ENCODE measurements at regions not wholly inside any gene's neighbourhood (a gene's known extent, or its start where the extent isn't known, plus 50 kb on each side); places are given as distances from the start of the nearest gene placed in this dataset.
"Not testable (repeated sequence)": the region's sequence is repeated elsewhere in the genome, so short reads cannot be mapped to it uniquely, and the experiment has no call there.

- intact Hi-C loops (cut with DNase I) = no loop called here
- no peak for TF ChIP-seq POLR2A (IDR thresholded peaks at IDR 0.05)
- no peak for TF ChIP-seq EP300 (IDR thresholded peaks at IDR 0.05)
- TF ChIP-seq CTCF (IDR thresholded peaks at IDR 0.05) = no peak
Observed at GRCh38 chr10:65183236-65183635, 1662.0 kb downstream of the REEP3 start.

GRCh38 chr10:65186668-65187067 is 1665.5 kb downstream of the REEP3 start:
- H3K27ac ChIP-seq; H3K4me1 ChIP-seq (ENCODE audit: insufficient read depth); H3K4me3 ChIP-seq; H3K36me3 ChIP-seq; H3K27me3 ChIP-seq; H3K9me3 ChIP-seq; DNase-seq; intact Hi-C loops (cut with DNase I): not testable (repeated sequence)
- 96 to 100% (median 97%) methylated on average over 1 of the region's 1 CpG for WGBS, 3 donors

More at GRCh38 chr10:65183236-65183635, 1662.0 kb downstream of the REEP3 start:
- 93 to 98% (median 96%) methylated on average over 1 of the region's 1 CpG for WGBS, 3 donors
- DNase-seq = no peak
- no peak overlapping the region for H3K4me3 ChIP-seq
- H3K36me3 ChIP-seq = no peaks in the 10 kb centered on the region
- H3K27me3 ChIP-seq = no peaks in the 10 kb centered on the region
- H3K27ac ChIP-seq = no peak overlapping the region
- H3K9me3 ChIP-seq = no peaks in the 10 kb centered on the region
- H3K4me1 ChIP-seq (ENCODE audit: insufficient read depth) = no peaks in the 10 kb centered on the region

GRCh38 chr10:65194126-65194525 is 1672.9 kb downstream of the REEP3 start:
- WGBS, 3 donors = 91 to 93% (median 91%) methylated on average over 7 of the region's 7 CpGs
- Histone ChIP-seq H3K27ac (no peak overlapping the region), H3K4me3 (no peak overlapping the region), H3K4me1 (ENCODE audit: insufficient read depth) (no peaks in the 10 kb centered on the region), H3K9me3 (no peaks in the 10 kb centered on the region), H3K27me3 (no peaks in the 10 kb centered on the region), H3K36me3 (no peaks in the 10 kb centered on the region)
- no peak for DNase-seq
- intact Hi-C loops (cut with DNase I) = no loop called here
- TF ChIP-seq CTCF (IDR thresholded peaks at IDR 0.05) (no peak), EP300 (IDR thresholded peaks at IDR 0.05) (no peak), POLR2A (IDR thresholded peaks at IDR 0.05) (no peak)

- Histone ChIP-seq H3K36me3 (no peaks in the 10 kb centered on the region), H3K9me3 (no peaks in the 10 kb centered on the region), H3K27ac (no peak overlapping the region), H3K4me1 (ENCODE audit: insufficient read depth) (no peaks in the 10 kb centered on the region), H3K27me3 (no peaks in the 10 kb centered on the region), H3K4me3 (no peak overlapping the region)
- no peak for DNase-seq
- TF ChIP-seq POLR2A (IDR thresholded peaks at IDR 0.05) (no peak), EP300 (IDR thresholded peaks at IDR 0.05) (no peak), CTCF (IDR thresholded peaks at IDR 0.05) (no peak)
- intact Hi-C loops (cut with DNase I) = no loop called here
- WGBS, 3 donors = 82 to 92% (median 88%) methylated on average over 2 of the region's 2 CpGs
Observed at GRCh38 chr10:65194555-65194954, 1673.4 kb downstream of the REEP3 start.

- 62 to 74% (median 67%) methylated on average over 1 of the region's 1 CpG for whole genome bisulfite sequencing, 3 donors
- intact Hi-C loops (cut with DNase I) = no loop called here
- no peak for DNase-seq
Observed at GRCh38 chr10:65196111-65196510, 1674.9 kb downstream of the REEP3 start.

More at GRCh38 chr10:65196111-65196510, 1674.9 kb downstream of the REEP3 start:
- Histone ChIP-seq H3K4me1 (ENCODE audit: insufficient read depth) (no peaks in the 10 kb centered on the region), H3K27ac (no peak overlapping the region), H3K9me3 (no peaks in the 10 kb centered on the region), H3K4me3 (no peak overlapping the region), H3K27me3 (no peaks in the 10 kb centered on the region), H3K36me3 (no peaks in the 10 kb centered on the region)
- TF ChIP-seq POLR2A (IDR thresholded peaks at IDR 0.05) (no peak), CTCF (IDR thresholded peaks at IDR 0.05) (no peak), EP300 (IDR thresholded peaks at IDR 0.05) (no peak)
